Mucosa of gallbladder (tissue), 1 donor: ENCODE measurements at regions not wholly inside any gene's neighbourhood (a gene's known extent, or its start where the extent isn't known, plus 50 kb on each side); places are given as distances from the start of the nearest gene placed in this dataset.
"Not testable (repeated sequence)": the region's sequence is repeated elsewhere in the genome, so short reads cannot be mapped to it uniquely, and the experiment has no call there.

Experiments used
- DNase-seq: peaks from one replicate; pipeline ENCODE4 v3.0.0-alpha.2; 2020; ENCODE audit warnings: low spot score
- donor health status: DM: no; HTN: no; CAD: no.

- no peak for DNase-seq
Observed at GRCh38 chr5:99901972-99902371, 633.2 kb upstream of the FAM174A start.

GRCh38 chr5:99900302-99900852 lies 634.8 kb upstream of the FAM174A start:
- DNase-seq = no peak

GRCh38 chr5:99879791-99880511 lies 655.2 kb upstream of the FAM174A start:
- no peak for DNase-seq

GRCh38 chr5:99878830-99879229 lies 656.3 kb upstream of the FAM174A start:
- no peak for DNase-seq

- no peak for DNase-seq
Observed at GRCh38 chr5:99866740-99867139, 668.4 kb upstream of the FAM174A start.

- DNase-seq = no peak
Observed at GRCh38 chr5:99865159-99865558, 670.0 kb upstream of the FAM174A start.

GRCh38 chr5:99835791-99836190 lies 699.4 kb upstream of the FAM174A start:
- no peak for DNase-seq

GRCh38 chr5:99827136-99827535 lies 708.0 kb upstream of the FAM174A start:
- DNase-seq = no peak

GRCh38 chr5:99817796-99818195 lies 717.4 kb upstream of the FAM174A start:
- no peak for DNase-seq

- DNase-seq = no peak
Observed at GRCh38 chr5:99814321-99815063, 720.7 kb upstream of the FAM174A start.

GRCh38 chr5:99808657-99809230 lies 726.4 kb upstream of the FAM174A start:
- no peak for DNase-seq

GRCh38 chr5:99807346-99807745 lies 727.8 kb upstream of the FAM174A start:
- no peak for DNase-seq

- no peak for DNase-seq
Observed at GRCh38 chr5:99795031-99795430, 740.1 kb upstream of the FAM174A start.

- DNase-seq = no peak
Observed at GRCh38 chr5:99788482-99788881, 746.7 kb upstream of the FAM174A start.

- no peak for DNase-seq
Observed at GRCh38 chr5:99775189-99775588, 760.0 kb upstream of the FAM174A start.

- no peak for DNase-seq
Observed at GRCh38 chr5:99773290-99773689, 761.9 kb upstream of the FAM174A start.

GRCh38 chr5:99771296-99771695 lies 763.9 kb upstream of the FAM174A start:
- DNase-seq = no peak

GRCh38 chr5:99765011-99765410 lies 770.2 kb upstream of the FAM174A start:
- DNase-seq = no peak

GRCh38 chr5:99763021-99763774 lies 772.0 kb upstream of the FAM174A start:
- DNase-seq = no peak

- no peak for DNase-seq
Observed at GRCh38 chr5:99747342-99747741, 787.8 kb upstream of the FAM174A start.

GRCh38 chr5:99733146-99733545 lies 802.0 kb upstream of the FAM174A start:
- not testable (repeated sequence) for DNase-seq

- not testable (repeated sequence) for DNase-seq
Observed at GRCh38 chr5:99730653-99731052, 801.8 kb upstream of the CHD1 start.
